ENCODE measurements at regions not wholly inside any gene's neighbourhood (a gene's known extent, or its start where the extent isn't known, plus 50 kb on each side); places are given as distances from the start of the nearest gene placed in this dataset.
"Not testable (repeated sequence)": the region's sequence is repeated elsewhere in the genome, so short reads cannot be mapped to it uniquely, and the experiment has no call there.

GRCh38 chrX:65241059-65241721 lies 264.9 kb upstream of the ZC4H2 start:
- no peak for DNase-seq (ENCODE audit: low spot score)
- no peaks in the 10 kb centered on the region for H3K4me1 ChIP-seq
- no peaks in the 10 kb centered on the region for H3K27me3 ChIP-seq
- H3K4me3 ChIP-seq, result no peak overlapping the region
- H3K9me3 ChIP-seq, result peaks cover 0 to 55% of the 10 kb centered on the region in 2 donors
- H3K27ac ChIP-seq, result no peak overlapping the region
- no peaks in the 10 kb centered on the region for H3K36me3 ChIP-seq
- TF ChIP-seq CTCF (IDR thresholded peaks at IDR 0.05), result no peak

GRCh38 chrX:65203545-65203944 lies 227.3 kb upstream of the ZC4H2 start:
- no peak for TF ChIP-seq CTCF (IDR thresholded peaks at IDR 0.05)
- Histone ChIP-seq H3K27ac (no peak overlapping the region), H3K36me3 (no peaks in the 10 kb centered on the region), H3K4me1 (no peaks in the 10 kb centered on the region), H3K9me3 (no peaks in the 10 kb centered on the region), H3K4me3 (no peak overlapping the region), H3K27me3 (no peaks in the 10 kb centered on the region)
- DNase-seq (ENCODE audit: low spot score), result no peak

- no peak overlapping the region for H3K4me3 ChIP-seq
- TF ChIP-seq CTCF (IDR thresholded peaks at IDR 0.05), result peak in 1 of 2 donors; percentile 30
- no peak for DNase-seq (ENCODE audit: low spot score)
These were observed 220.6 kb upstream of the ZC4H2 start for GRCh38 chrX:65196758-65197360.

GRCh38 chrX:65195621-65196020 lies 219.4 kb upstream of the ZC4H2 start:
- H3K27me3 ChIP-seq, result no peaks in the 10 kb centered on the region
- no peak for TF ChIP-seq CTCF (IDR thresholded peaks at IDR 0.05)

More at GRCh38 chrX:65196758-65197360, 220.6 kb upstream of the ZC4H2 start:
- Histone ChIP-seq H3K27ac (no peak overlapping the region), H3K9me3 (no peaks in the 10 kb centered on the region), H3K36me3 (no peaks in the 10 kb centered on the region), H3K27me3 (no peaks in the 10 kb centered on the region), H3K4me1 (no peaks in the 10 kb centered on the region)

GRCh38 chrX:65194547-65194946 lies 218.3 kb upstream of the ZC4H2 start:
- no peak overlapping the region for H3K27ac ChIP-seq
- H3K9me3 ChIP-seq, result no peaks in the 10 kb centered on the region
- DNase-seq (ENCODE audit: low spot score), result no peak
- no peak for TF ChIP-seq CTCF (IDR thresholded peaks at IDR 0.05)
- no peaks in the 10 kb centered on the region for H3K27me3 ChIP-seq
- H3K36me3 ChIP-seq, result no peaks in the 10 kb centered on the region
- H3K4me3 ChIP-seq, result no peak overlapping the region
- no peaks in the 10 kb centered on the region for H3K4me1 ChIP-seq

More at GRCh38 chrX:65195621-65196020, 219.4 kb upstream of the ZC4H2 start:
- Histone ChIP-seq H3K36me3 (no peaks in the 10 kb centered on the region), H3K4me1 (no peaks in the 10 kb centered on the region), H3K4me3 (no peak overlapping the region), H3K27ac (no peak overlapping the region), H3K9me3 (no peaks in the 10 kb centered on the region)
- DNase-seq (ENCODE audit: low spot score), result no peak

- H3K27ac ChIP-seq; H3K4me3 ChIP-seq; H3K4me1 ChIP-seq; H3K27me3 ChIP-seq; H3K36me3 ChIP-seq; DNase-seq (ENCODE audit: low spot score): not testable (repeated sequence)
- H3K9me3 ChIP-seq, result peaks cover 0 to 29% of the 10 kb centered on the region in 2 donors
These were observed 187.1 kb upstream of the ZC4H2 start for GRCh38 chrX:65163325-65163724.
